ENCODE measurements at regions not wholly inside any gene's neighbourhood (a gene's known extent, or its start where the extent isn't known, plus 50 kb on each side); places are given as distances from the start of the nearest gene placed in this dataset.

GRCh38 chrX:25356456-25356855 lies 340.7 kb upstream of the ARX start:
- ChIA-PET POLR2A (no interaction called here), CTCF (no interaction called here)
- no peaks in the 10 kb centered on the region for H3K9me3 Mint-ChIP-seq (ENCODE audit: unreplicated experiment)
- H3K4me1 Mint-ChIP-seq (ENCODE audit: low read depth, unreplicated experiment), result no peaks in the 10 kb centered on the region
- no peaks in the 10 kb centered on the region for H3K27me3 Mint-ChIP-seq (ENCODE audit: insufficient read depth, unreplicated experiment)
- no peaks in the 10 kb centered on the region for H3K27me3 ChIP-seq (replicated peaks; ENCODE audit: control insufficient read depth, insufficient read depth, low read length)
- no peak overlapping the region for H3K4me3 ChIP-seq (ENCODE audit: low read depth, low read length)
- H3K4me1 ChIP-seq, result no peaks in the 10 kb centered on the region
- H3K27ac Mint-ChIP-seq (ENCODE audit: unreplicated experiment), result no peak overlapping the region
- intact Hi-C loops (cut with micrococcal nuclease; ENCODE audit: unreplicated experiment), result no loop called here
- H3K4me3 Mint-ChIP-seq (ENCODE audit: unreplicated experiment), result no peak overlapping the region
- no TSS peak for BruUV-seq (replicated peaks)
- TF ChIP-seq CTCF (IDR thresholded peaks at IDR 0.05; ENCODE audit: insufficient read depth in 1 of 2, low read depth in 1 of 2, low read length in 1 of 2, severe bottlenecking in 1 of 2, unreplicated experiment in 1 of 2), result no peak
- peaks cover 5% of the 10 kb centered on the region for H3K36me3 Mint-ChIP-seq (ENCODE audit: insufficient read depth, unreplicated experiment)
- H3K9me3 ChIP-seq, result no peaks in the 10 kb centered on the region
- DNase-seq, result no peak
- H3K36me3 ChIP-seq (ENCODE audit: control insufficient read depth, insufficient read depth, low read length), result no peaks in the 10 kb centered on the region

- POLR2A ChIA-PET, result no interaction called here
- H3K27ac Mint-ChIP-seq (ENCODE audit: unreplicated experiment), result no peak overlapping the region
- TF ChIP-seq CTCF (IDR thresholded peaks at IDR 0.05; ENCODE audit: insufficient read depth in 1 of 2, low read depth in 1 of 2, low read length in 1 of 2, severe bottlenecking in 1 of 2, unreplicated experiment in 1 of 2), result no peak
- no TSS peak for BruUV-seq (replicated peaks)
- intact Hi-C loops (cut with micrococcal nuclease; ENCODE audit: unreplicated experiment), result no loop called here
- no peak for DNase-seq
- H3K4me1 Mint-ChIP-seq (ENCODE audit: low read depth, unreplicated experiment), result no peaks in the 10 kb centered on the region
- CTCF ChIA-PET, result no interaction called here
- Histone ChIP-seq H3K9me3 (no peaks in the 10 kb centered on the region), H3K27me3 (replicated peaks; ENCODE audit: control insufficient read depth, insufficient read depth, low read length) (no peaks in the 10 kb centered on the region), H3K4me1 (no peaks in the 10 kb centered on the region), H3K36me3 (ENCODE audit: control insufficient read depth, insufficient read depth, low read length) (no peaks in the 10 kb centered on the region), H3K4me3 (ENCODE audit: low read depth, low read length) (no peak overlapping the region)
- H3K4me3 Mint-ChIP-seq (ENCODE audit: unreplicated experiment), result no peak overlapping the region
- no peaks in the 10 kb centered on the region for H3K27me3 Mint-ChIP-seq (ENCODE audit: insufficient read depth, unreplicated experiment)
- no peaks in the 10 kb centered on the region for H3K9me3 Mint-ChIP-seq (ENCODE audit: unreplicated experiment)
- H3K36me3 Mint-ChIP-seq (ENCODE audit: insufficient read depth, unreplicated experiment), result no peaks in the 10 kb centered on the region
These were observed 328.6 kb upstream of the ARX start for GRCh38 chrX:25344161-25344936.

- intact Hi-C loops (cut with micrococcal nuclease; ENCODE audit: unreplicated experiment), result no loop called here
- Mint-ChIP-seq H3K9me3 (ENCODE audit: unreplicated experiment) (no peaks in the 10 kb centered on the region), H3K4me3 (ENCODE audit: unreplicated experiment) (no peak overlapping the region), H3K36me3 (ENCODE audit: insufficient read depth, unreplicated experiment) (no peaks in the 10 kb centered on the region), H3K4me1 (ENCODE audit: low read depth, unreplicated experiment) (no peaks in the 10 kb centered on the region), H3K27ac (ENCODE audit: unreplicated experiment) (no peak overlapping the region), H3K27me3 (ENCODE audit: insufficient read depth, unreplicated experiment) (no peaks in the 10 kb centered on the region)
- H3K36me3 ChIP-seq (ENCODE audit: control insufficient read depth, insufficient read depth, low read length), result no peaks in the 10 kb centered on the region
- no peak for TF ChIP-seq CTCF (IDR thresholded peaks at IDR 0.05; ENCODE audit: insufficient read depth in 1 of 2, low read depth in 1 of 2, low read length in 1 of 2, severe bottlenecking in 1 of 2, unreplicated experiment in 1 of 2)
- no peaks in the 10 kb centered on the region for H3K9me3 ChIP-seq
- H3K27me3 ChIP-seq (replicated peaks; ENCODE audit: control insufficient read depth, insufficient read depth, low read length), result no peaks in the 10 kb centered on the region
- H3K4me1 ChIP-seq, result no peaks in the 10 kb centered on the region
- DNase-seq, result no peak
- POLR2A ChIA-PET, result no interaction called here
- CTCF ChIA-PET, result no interaction called here
- H3K4me3 ChIP-seq (ENCODE audit: low read depth, low read length), result no peak overlapping the region
- no TSS peak for BruUV-seq (replicated peaks)
These were observed 327.3 kb upstream of the ARX start for GRCh38 chrX:25343060-25343459.
